Mucosa of descending colon (tissue), 3 donors: ENCODE measurements at regions not wholly inside any gene's neighbourhood (a gene's known extent, or its start where the extent isn't known, plus 50 kb on each side); places are given as distances from the start of the nearest gene placed in this dataset.

ENCODE experiments used
- ATAC-seq: fragments of 200-7000 bp; cut with Tn5 transposase; one replicate; pipeline ENCODE4 v1.9.1; 2020; ENCODE audit warnings: mild to moderate bottlenecking, moderate library complexity
- DNase-seq, 3 donors: peaks; one replicate each; pipeline ENCODE4 v3.0.0-alpha.2; 2020
- H3K36me3 ChIP-seq: fragments of 200-600 bp; one replicate; pipeline ENCODE4 v1.8.0; 2021; ENCODE audit warnings: low read depth, mild to moderate bottlenecking
- H3K4me1 ChIP-seq: fragments of 200-600 bp; one replicate; pipeline ENCODE4 v1.8.0; 2021; ENCODE audit warnings: low read depth, mild to moderate bottlenecking
- H3K4me3 ChIP-seq: fragments of 200-600 bp; one replicate; pipeline ENCODE4 v1.8.0; 2021; ENCODE audit warnings: mild to moderate bottlenecking
- H3K9me3 ChIP-seq: fragments of 200-600 bp; one replicate; pipeline ENCODE4 v1.8.0; 2021; ENCODE audit warnings: mild to moderate bottlenecking
- intact Hi-C, 2 donors: fragments of 100-400 bp; cut with DNase I in 1 of 2; cut with micrococcal nuclease in 1 of 2; formaldehyde crosslinking; loops; one replicate each; pipeline versions ENCODE4 v1.11.0 to v1.11.1; 2022; cut with DNase I, micrococcal nuclease
- TF ChIP-seq, protein P1 (sequence below): fragments of 200-600 bp; IDR thresholded peaks from one replicate; pipeline ENCODE4 v1.8.0; 2022; ENCODE audit warnings: antibody characterized with exemption, mild to moderate bottlenecking
- donor health status: DM: no; HTN: no; CAD: no; lungs with moderate emphysema.
- donor health status: DM: no; HTN: no; CAD: no.
- donor health status: DM: no; HTN: yes; CAD: no.

DNA sequence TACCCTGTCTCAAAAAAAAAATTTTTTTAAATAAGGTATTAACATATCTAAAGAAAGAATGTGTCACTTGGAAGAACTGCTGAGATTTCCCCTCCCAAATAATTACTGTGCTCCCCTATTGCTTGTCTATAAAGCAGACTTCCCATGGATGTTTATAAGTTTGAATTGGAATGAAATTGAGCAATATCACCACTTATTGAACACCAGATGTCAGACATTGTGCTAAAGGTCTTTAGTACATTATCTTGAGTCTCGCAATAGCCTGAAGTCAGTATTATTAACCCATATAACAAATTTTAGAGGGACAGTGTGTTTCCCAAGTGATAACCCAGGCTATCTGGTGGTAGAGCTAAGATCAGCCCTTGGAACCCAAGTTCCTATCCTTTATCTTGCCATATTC is 69.0 kb upstream of the EPCAM start:
- Histone ChIP-seq H3K9me3 (no peaks in the 10 kb centered on the region), H3K36me3 (no peaks in the 10 kb centered on the region), H3K4me1 (no peaks in the 10 kb centered on the region), H3K4me3 (no peak overlapping the region)
- DNase-seq (no peak), ATAC-seq (no peak)
- TF ChIP-seq, protein P1, sequence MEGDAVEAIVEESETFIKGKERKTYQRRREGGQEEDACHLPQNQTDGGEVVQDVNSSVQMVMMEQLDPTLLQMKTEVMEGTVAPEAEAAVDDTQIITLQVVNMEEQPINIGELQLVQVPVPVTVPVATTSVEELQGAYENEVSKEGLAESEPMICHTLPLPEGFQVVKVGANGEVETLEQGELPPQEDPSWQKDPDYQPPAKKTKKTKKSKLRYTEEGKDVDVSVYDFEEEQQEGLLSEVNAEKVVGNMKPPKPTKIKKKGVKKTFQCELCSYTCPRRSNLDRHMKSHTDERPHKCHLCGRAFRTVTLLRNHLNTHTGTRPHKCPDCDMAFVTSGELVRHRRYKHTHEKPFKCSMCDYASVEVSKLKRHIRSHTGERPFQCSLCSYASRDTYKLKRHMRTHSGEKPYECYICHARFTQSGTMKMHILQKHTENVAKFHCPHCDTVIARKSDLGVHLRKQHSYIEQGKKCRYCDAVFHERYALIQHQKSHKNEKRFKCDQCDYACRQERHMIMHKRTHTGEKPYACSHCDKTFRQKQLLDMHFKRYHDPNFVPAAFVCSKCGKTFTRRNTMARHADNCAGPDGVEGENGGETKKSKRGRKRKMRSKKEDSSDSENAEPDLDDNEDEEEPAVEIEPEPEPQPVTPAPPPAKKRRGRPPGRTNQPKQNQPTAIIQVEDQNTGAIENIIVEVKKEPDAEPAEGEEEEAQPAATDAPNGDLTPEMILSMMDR: no peak
- intact Hi-C loops: no loop called here

DNA sequence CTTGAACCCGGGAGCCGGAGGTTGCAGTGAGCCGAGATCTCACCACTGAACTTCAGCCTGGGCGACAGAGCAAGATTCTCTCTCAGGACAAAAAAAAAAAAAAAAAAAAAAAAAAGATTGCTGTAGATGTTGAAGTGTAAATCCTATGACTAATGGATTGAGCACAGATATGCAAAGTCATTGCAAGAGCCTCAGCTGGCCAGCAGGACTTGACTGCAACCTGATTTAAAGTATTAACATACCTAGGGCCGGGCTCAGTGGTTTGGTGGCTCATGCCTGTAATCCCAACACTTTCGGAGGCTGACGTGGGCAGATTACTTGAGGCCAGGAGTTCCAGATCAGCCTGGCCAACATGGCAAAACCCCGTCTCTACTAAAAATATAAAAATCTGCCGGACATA is 69.6 kb upstream of the EPCAM start:
- Histone ChIP-seq H3K9me3 (no peaks in the 10 kb centered on the region), H3K4me3 (no peak overlapping the region), H3K36me3 (no peaks in the 10 kb centered on the region), H3K4me1 (no peaks in the 10 kb centered on the region)
- no peak for ATAC-seq
- no peak for DNase-seq
- TF ChIP-seq, protein P1: no peak
- intact Hi-C loops: no loop called here

DNA sequence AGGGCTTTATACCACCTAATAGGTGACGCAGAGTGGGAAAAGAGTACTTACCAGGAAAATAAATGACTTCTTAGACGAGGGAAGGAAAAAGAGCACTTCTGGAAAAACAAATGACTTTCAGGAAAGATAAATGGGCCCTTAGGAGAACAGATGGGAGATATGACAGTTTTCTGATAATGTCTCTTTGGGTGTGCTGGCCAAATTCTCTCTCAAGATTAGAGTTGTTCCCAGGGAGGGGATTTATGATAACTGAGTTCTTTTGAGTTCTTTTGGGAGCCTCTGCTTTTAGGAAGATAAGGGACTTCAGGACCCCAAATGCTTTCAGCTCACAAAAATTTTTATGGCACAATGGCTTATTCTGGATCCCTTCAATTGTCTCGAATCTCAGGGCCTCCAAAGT is 70.3 kb upstream of the EPCAM start:
- ATAC-seq: no peak
- intact Hi-C loops: no loop called here

DNA sequence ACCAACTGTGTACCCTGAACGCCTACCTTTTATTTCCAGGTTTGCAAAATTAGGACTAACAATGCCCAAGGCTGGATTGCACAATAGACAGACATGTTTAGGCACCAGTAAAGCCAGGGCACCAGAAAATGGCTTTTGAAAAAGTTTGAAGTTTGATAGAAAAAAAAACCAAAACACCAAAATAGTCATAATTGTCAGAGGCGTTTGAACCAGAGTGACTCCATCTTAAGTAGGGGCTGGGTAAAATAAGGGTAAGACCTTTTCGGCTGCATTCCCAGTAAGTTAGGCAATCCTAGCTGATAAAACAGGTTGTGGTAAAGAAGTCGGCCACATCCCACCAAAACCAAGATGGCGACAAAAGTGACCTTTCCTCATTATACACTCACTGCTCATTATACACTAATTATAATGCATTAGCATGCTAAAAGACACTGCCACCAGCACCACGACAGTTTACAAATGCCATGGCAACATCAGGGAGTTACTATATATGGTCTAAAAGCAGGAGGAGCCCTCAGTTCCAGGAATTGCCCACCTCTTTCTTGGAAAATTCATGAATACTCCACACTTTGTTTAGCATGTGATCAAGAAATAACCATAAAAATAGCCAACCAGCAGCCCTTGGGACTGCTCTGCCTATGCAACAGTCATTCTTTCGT is 71.2 kb upstream of the EPCAM start:
- Histone ChIP-seq H3K4me3 (no peak overlapping the region), H3K4me1 (peaks cover 2% of the 10 kb centered on the region), H3K9me3 (no peaks in the 10 kb centered on the region), H3K36me3 (no peaks in the 10 kb centered on the region)
- no peak for DNase-seq
- TF ChIP-seq, protein P1: no peak
- intact Hi-C loops: no loop called here
- no peak for ATAC-seq

More for the DNA sequence above, 70.3 kb upstream of the EPCAM start:
- H3K4me3 ChIP-seq: no peak overlapping the region
- TF ChIP-seq, protein P1: no peak
- peaks cover 2% of the 10 kb centered on the region for H3K4me1 ChIP-seq
- no peaks in the 10 kb centered on the region for H3K36me3 ChIP-seq
- DNase-seq: no peak
- H3K9me3 ChIP-seq: no peaks in the 10 kb centered on the region

DNA sequence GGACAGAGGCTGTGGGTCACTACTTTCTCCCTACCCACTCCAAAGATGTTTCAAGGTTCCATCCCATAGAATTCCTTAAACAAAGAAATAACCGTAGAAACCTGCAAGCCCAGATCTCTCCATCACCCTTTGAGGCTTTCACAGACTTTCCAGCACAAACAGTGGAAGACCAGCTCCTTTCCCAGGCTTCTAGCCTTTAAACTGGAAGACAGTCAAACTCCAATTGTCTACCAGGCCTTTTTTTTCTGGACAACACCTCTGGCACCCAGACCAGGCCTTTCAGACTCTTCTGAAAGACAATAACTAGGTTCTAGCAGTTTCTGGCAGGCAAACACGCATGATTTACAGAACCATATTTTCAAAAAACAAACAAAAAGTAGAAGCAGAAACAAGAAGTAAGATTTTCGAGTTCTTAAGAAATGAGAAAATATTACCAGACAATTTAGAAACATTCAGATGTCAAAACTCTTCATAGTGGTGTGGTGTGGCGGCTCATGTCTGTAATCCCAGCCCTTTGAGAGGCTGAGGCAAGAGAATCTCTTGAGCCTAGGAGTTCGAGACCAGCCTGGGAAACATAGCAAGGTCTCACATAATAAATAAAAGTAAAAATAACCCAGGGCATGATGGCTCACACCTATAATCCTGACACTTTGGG is 73.0 kb upstream of the EPCAM start:
- intact Hi-C loops: no loop called here
- ATAC-seq: no peak
- peaks cover 2% of the 10 kb centered on the region for H3K4me1 ChIP-seq

More for the DNA sequence above, 73.0 kb upstream of the EPCAM start:
- no peak for DNase-seq
- TF ChIP-seq, protein P1: no peak
- no peaks in the 10 kb centered on the region for H3K36me3 ChIP-seq
- H3K9me3 ChIP-seq: no peaks in the 10 kb centered on the region
- H3K4me3 ChIP-seq: no peak overlapping the region
